GM23248 (cell line): ENCODE measurements at regions not wholly inside any gene's neighbourhood (a gene's known extent, or its start where the extent isn't known, plus 50 kb on each side); places are given as distances from the start of the nearest gene placed in this dataset.

Experiments
- EZH2 ChIP-seq: fragments of 200-600 bp; sonication (generic); IDR thresholded peaks from 2 replicates; pipeline ENCODE4 v1.6.1; 2018; ENCODE audit warnings: antibody characterized with exemption, mild to moderate bottlenecking; ENCODE audit not compliant: insufficient read depth, poor library complexity, severe bottlenecking
- EZH2phosphoT487 ChIP-seq: fragments of 200-600 bp; sonication (generic); IDR thresholded peaks from 2 replicates; pipeline ENCODE4 v1.6.1; 2018; ENCODE audit warnings: antibody characterized with exemption, moderate library complexity, mild to moderate bottlenecking, low read depth; ENCODE audit not compliant: insufficient read depth

DNA sequence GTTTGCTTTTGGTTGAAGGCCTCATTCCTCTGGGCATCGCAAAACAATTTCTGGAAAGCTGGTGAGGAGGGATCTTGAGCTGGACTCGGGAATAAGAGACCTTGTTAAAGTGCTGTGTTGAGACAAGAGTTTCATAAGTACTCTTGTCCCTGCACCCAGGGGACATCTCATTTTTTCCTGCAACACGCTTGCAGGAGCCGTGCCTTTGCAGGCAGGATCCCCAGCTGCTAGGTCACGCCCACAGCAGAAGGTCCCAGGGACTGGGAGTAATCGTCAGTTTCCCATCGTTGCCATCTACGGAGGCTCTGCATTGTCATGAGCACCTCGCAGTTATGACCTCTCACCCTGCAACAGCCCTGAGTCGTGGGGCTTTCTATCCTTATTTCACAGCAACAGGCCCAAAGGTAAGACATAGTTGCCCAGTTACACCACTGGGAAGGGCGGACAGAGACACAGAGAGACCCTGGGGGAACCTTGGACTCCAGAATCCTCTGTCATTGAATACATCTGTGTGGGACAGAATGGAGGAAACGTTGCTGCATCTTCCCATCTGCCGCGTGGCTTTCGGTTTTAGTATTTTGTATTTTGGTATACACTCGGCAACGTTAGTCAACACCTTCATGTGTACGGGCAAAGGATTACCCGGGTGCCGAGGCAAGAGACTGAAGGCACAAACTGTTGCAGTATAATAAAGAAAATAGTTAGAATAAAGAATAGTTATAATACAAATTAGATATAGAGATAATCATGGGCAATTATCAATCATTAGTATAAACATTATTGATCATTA lies 60.4 kb upstream of the DMRTB1 start:
- TF ChIP-seq EZH2phosphoT487 = no peak
- TF ChIP-seq EZH2 = no peak
